GM12874 (cell line): ENCODE measurements at regions not wholly inside any gene's neighbourhood (a gene's known extent, or its start where the extent isn't known, plus 50 kb on each side); places are given as distances from the start of the nearest gene placed in this dataset.

Source experiments
- TF ChIP-seq, protein P1 (sequence below): IDR thresholded peaks from 2 replicates; pipeline ENCODE4 v1.5.1; 2011; ENCODE audit warnings: low read depth, mild to moderate bottlenecking, control low read depth, low read length, moderate library complexity; ENCODE audit not compliant: insufficient read depth

DNA sequence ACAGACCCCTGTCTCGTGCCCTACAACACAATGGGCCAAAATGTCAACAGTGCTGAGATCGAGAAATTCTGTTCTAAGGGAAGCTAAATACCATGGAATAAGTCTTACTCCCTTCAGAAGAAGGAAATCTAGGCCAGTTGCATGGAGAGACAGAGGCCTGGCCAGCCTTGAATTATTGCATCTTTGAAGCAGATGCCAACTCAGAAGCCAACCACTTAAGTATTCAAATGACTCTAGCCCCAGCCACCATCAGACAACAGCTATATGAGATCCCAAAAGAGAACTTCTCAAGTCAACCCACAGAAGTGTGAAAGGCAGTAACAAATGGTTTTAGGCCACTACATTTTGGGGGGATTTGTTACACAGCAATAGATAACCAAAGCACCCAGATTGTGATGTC lies 180.1 kb downstream of the ACTL7B start:
- TF ChIP-seq, protein P1, sequence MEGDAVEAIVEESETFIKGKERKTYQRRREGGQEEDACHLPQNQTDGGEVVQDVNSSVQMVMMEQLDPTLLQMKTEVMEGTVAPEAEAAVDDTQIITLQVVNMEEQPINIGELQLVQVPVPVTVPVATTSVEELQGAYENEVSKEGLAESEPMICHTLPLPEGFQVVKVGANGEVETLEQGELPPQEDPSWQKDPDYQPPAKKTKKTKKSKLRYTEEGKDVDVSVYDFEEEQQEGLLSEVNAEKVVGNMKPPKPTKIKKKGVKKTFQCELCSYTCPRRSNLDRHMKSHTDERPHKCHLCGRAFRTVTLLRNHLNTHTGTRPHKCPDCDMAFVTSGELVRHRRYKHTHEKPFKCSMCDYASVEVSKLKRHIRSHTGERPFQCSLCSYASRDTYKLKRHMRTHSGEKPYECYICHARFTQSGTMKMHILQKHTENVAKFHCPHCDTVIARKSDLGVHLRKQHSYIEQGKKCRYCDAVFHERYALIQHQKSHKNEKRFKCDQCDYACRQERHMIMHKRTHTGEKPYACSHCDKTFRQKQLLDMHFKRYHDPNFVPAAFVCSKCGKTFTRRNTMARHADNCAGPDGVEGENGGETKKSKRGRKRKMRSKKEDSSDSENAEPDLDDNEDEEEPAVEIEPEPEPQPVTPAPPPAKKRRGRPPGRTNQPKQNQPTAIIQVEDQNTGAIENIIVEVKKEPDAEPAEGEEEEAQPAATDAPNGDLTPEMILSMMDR, result no peak

GRCh38 chr9:108674766-108675530 lies 180.8 kb downstream of the ACTL7B start:
- TF ChIP-seq, protein P1, result no peak

GRCh38 chr9:108673386-108673785 lies 182.4 kb downstream of the ACTL7B start:
- TF ChIP-seq, protein P1, result no peak

- TF ChIP-seq, protein P1, result no peak
Observed at GRCh38 chr9:108672475-108673190, 183.2 kb downstream of the ACTL7B start.

DNA sequence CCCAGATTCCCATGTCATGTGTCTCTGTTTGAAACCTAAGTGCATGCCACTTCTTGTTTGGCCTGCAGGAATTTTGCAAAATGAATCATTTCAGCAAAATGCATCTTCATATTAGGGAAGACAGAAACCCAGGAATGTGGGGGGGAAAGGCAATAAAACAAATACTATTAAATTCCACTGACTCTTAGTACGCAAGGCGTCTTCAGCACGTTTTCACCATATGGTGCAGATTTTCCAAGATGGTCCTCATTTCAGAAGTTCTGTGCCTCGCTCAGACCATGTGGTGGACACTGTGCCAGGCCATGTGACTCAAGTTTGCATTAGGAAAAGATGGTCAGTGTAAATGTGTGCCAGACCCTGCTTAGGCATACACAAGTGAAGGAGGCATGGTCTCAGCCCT lies 184.0 kb downstream of the ACTL7B start:
- TF ChIP-seq, protein P1, result no peak

GRCh38 chr9:108671176-108671575 lies 184.6 kb downstream of the ACTL7B start:
- TF ChIP-seq, protein P1, result no peak

DNA sequence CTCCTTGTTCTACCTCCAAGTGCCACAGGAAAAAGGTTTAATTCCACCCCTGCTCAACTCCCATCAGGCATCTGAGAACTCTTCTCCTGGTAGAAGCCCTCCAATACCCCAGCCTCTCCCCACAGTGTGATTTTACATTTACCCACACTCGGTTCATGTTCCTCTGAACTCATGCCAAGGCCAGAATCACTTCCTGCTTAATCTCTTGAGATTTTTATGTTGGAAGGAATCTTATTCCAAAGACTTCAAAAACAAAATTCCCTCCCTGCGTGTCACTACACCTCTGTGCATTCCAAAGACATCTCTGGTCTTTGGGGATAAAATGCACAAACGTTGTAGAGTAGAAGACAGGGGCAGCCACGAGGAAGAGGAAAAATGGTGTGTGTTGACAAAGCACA lies 186.8 kb downstream of the ACTL7B start:
- TF ChIP-seq, protein P1, result no peak
